Fibroblast of lung (primary cell): ENCODE measurements at regions not wholly inside any gene's neighbourhood (a gene's known extent, or its start where the extent isn't known, plus 50 kb on each side); places are given as distances from the start of the nearest gene placed in this dataset.

Source experiments
- CTCF ChIP-seq, 2 donors: IDR thresholded peaks in 1 of 2; conservative IDR thresholded peaks in 1 of 2; 1 replicate in 1 of 2; 2 replicates in 1 of 2; pipeline ENCODE4 v1.5.1; 2011 to 2012; ENCODE audit warnings: low read length in 2 of 2, control low read depth in 1 of 2, inconsistent platforms in 1 of 2, low read depth in 1 of 2, mild to moderate bottlenecking in 1 of 2
- EZH2 ChIP-seq: IDR thresholded peaks from 2 replicates; pipeline ENCODE4 v1.5.1; 2012; ENCODE audit warnings: low read length, control low read depth, mild to moderate bottlenecking; ENCODE audit errors: missing control alignments

DNA sequence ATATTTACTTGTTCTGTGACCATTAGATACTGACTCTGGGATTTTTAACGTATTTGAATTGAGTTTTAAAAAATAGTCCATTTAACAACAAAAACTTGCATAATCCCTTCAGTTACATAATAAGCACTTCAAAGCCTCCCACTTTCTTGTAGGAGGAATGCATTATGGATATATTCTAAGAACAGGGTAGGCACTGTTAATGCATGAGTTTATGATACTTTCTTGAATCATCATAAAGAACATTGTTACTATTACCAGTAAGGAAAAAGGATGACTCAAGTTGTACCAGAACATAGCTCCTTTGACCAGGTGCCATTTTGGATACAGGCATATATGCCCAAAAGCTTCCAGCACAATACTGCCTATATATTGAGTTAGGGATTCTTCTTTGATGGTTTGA is 671.4 kb downstream of the GALC start:
- no peak for TF ChIP-seq CTCF (conservative IDR thresholded peaks at IDR 0.05 in 1 of 2, IDR thresholded peaks at IDR 0.05 in 1 of 2; ENCODE audit: low read depth in 1 of 2, low read length in 2 of 2)
- no peak for TF ChIP-seq EZH2
